GM06990 (cell line): ENCODE measurements at regions not wholly inside any gene's neighbourhood (a gene's known extent, or its start where the extent isn't known, plus 50 kb on each side); places are given as distances from the start of the nearest gene placed in this dataset.

Experiments
- DNase-seq: peaks from one replicate; pipeline ENCODE4 v3.0.0-alpha.2; 2011; ENCODE audit not compliant: insufficient read length; ENCODE audit errors: extremely low read depth
- H3K27me3 ChIP-seq: replicated peaks from 2 replicates; pipeline ENCODE4 v1.6.0; 2011; ENCODE audit warnings: low read length; ENCODE audit not compliant: control insufficient read depth, insufficient read depth
- H3K36me3 ChIP-seq: 2 replicates; pipeline ENCODE4 v1.5.1; 2011; ENCODE audit warnings: low read length; ENCODE audit not compliant: control insufficient read depth, insufficient read depth
- H3K4me3 ChIP-seq: replicated peaks from 2 replicates; pipeline ENCODE4 v1.5.1; 2011; ENCODE audit warnings: low read depth, mild to moderate bottlenecking, control low read depth, low read length
- TF ChIP-seq, protein P1 (sequence below): IDR thresholded peaks from 2 replicates; pipeline ENCODE4 v1.5.1; 2011; ENCODE audit warnings: low read length, control low read depth, mild to moderate bottlenecking, inconsistent platforms; ENCODE audit not compliant: insufficient read depth, poor library complexity, severe bottlenecking

DNA sequence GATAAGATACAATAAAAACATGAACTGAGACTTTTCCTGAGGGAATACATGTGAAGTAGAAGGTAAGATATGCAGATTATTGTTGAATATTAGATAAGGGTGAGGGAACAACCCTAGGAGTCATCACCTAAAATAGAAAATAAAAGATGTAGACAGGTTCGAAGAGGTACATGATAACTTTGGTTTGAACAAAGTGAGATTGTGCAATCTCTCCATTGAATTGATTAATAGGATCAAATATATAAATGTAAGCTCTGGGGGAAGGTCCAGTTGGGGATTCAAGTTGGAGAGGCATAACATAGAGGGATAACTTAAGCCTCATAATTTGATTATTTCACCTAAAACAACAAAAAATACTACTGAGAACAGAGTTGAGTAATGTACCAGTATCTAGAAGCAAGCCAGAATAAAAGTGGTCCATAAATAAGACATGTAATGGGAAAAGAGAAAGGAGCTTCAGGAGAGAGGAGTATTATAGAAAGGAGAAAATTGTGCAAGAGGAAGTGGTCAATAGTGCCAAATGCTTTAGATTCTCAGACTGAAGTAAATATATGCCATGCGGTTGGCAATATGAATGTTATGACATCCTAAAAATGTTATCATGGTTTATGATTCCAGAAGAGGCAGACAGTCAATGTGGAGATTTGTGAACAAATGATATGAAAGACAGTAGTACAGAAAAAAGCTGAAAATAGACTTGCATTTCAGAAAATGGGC, 282.3 kb upstream of the CHRM2 start:
- no peaks in the 10 kb centered on the region for H3K36me3 ChIP-seq
- DNase-seq: no peak

DNA sequence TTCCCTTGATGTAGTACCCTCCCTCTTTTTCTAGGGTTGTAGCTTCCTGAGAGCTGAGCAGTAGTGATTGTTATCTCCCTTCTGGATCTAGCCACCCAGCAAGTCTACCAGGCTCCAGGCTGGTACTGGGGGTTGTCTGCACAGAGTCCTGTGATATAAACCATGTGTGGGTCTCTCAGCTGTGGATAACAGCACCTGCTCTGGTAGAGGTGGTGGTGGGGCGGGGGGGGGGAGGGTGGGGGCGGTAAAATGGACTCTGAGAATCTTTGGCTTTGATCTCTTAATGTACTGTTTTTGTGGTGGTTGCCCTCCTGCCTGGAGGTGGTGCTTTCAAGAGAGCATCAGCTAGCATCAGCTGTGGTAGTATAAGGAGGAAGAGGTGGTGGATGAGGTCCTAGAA, 302.0 kb upstream of the CHRM2 start:
- TF ChIP-seq, protein P1, sequence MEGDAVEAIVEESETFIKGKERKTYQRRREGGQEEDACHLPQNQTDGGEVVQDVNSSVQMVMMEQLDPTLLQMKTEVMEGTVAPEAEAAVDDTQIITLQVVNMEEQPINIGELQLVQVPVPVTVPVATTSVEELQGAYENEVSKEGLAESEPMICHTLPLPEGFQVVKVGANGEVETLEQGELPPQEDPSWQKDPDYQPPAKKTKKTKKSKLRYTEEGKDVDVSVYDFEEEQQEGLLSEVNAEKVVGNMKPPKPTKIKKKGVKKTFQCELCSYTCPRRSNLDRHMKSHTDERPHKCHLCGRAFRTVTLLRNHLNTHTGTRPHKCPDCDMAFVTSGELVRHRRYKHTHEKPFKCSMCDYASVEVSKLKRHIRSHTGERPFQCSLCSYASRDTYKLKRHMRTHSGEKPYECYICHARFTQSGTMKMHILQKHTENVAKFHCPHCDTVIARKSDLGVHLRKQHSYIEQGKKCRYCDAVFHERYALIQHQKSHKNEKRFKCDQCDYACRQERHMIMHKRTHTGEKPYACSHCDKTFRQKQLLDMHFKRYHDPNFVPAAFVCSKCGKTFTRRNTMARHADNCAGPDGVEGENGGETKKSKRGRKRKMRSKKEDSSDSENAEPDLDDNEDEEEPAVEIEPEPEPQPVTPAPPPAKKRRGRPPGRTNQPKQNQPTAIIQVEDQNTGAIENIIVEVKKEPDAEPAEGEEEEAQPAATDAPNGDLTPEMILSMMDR: no peak
- H3K36me3 ChIP-seq: no peaks in the 10 kb centered on the region
- no peak overlapping the region for H3K4me3 ChIP-seq
- H3K27me3 ChIP-seq: no peaks in the 10 kb centered on the region
- no peak for DNase-seq

More for the DNA sequence above, 282.3 kb upstream of the CHRM2 start:
- no peak overlapping the region for H3K4me3 ChIP-seq
- TF ChIP-seq, protein P1: no peak
- no peaks in the 10 kb centered on the region for H3K27me3 ChIP-seq

DNA sequence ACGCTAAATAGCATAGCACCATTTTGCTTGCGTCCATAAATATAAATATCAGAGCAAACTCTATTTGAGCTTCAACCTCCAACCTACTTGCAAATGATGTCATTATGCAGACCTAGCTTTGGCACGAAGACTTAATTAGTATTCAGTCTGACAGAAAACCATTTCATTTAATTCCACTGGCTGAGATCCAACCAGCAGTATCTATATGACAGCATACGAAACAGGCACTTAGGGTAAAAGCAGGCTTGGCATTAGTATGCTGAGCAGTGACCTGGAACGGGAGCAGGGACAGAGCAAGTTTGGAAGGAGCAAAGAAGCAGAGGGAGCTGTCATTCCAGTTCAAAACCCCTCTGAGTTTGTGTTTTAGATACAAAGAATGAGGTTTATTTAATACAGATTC, 312.5 kb upstream of the CHRM2 start:
- Histone ChIP-seq H3K36me3 (no peaks in the 10 kb centered on the region), H3K4me3 (no peak overlapping the region), H3K27me3 (no peaks in the 10 kb centered on the region)
- no peak for DNase-seq
- TF ChIP-seq, protein P1: no peak

DNA sequence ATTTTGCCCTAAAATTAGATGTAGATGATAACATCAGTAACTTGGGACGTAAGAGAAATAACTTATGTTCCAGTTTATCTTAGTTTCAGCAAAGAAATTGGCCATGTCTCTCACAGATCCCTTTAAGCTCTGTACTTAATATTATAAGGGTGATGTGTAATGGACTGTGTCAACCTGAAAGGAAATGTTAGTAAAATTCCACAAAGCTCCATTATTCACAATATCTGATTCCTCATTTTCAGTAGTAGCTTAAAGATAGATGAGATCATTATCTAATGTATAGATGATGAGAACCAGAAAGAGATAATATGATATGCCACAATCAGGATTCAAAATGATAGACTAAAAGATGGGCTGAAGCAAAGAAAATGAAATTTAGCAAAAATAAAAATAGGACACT, 316.8 kb upstream of the CHRM2 start:
- no peak overlapping the region for H3K4me3 ChIP-seq
- no peaks in the 10 kb centered on the region for H3K27me3 ChIP-seq
- DNase-seq: no peak
- TF ChIP-seq, protein P1: no peak
- no peaks in the 10 kb centered on the region for H3K36me3 ChIP-seq

DNA sequence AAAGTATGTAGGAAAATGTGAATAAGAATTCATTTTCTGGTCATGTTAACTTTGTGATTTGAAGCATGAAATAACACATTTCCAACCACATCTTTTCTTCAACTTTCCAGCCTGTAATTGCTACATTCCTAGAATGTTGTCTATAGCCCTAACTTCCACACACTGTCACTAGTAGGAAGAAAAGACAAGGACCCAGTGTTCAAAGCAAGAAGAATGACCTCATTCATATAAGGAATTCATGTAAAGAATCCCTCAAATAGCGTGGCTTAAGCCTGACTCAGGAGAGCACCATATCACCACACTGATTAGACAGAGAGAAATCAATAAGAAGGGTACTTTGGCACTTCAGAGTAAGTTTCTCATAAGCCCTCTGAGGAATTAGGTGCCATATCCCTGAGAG, 318.7 kb upstream of the CHRM2 start:
- no peak for DNase-seq
- Histone ChIP-seq H3K4me3 (no peak overlapping the region), H3K27me3 (no peaks in the 10 kb centered on the region), H3K36me3 (no peaks in the 10 kb centered on the region)
- TF ChIP-seq, protein P1: no peak

DNA sequence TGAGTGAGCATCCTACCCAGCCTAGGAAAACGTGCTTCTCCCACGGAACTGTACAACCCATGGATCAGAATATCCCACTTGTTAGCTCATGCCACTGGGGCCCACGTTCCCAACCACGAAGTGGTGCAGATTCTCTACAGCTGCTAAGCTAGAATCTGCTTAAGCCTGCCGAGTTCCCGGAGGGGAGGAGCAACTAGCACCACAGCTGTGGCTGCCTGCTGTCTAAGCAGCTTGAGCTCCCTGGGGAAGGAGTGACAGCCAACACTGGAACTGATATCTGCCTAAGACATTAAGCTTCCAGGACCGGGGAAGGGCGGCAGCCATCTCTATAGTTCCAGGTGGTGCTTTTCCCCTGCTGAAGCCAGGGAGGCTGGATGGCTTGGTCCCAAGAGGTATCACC, 334.7 kb upstream of the CHRM2 start:
- DNase-seq: no peak
- H3K27me3 ChIP-seq: no peaks in the 10 kb centered on the region
- no peaks in the 10 kb centered on the region for H3K36me3 ChIP-seq
- H3K4me3 ChIP-seq: no peak overlapping the region
- TF ChIP-seq, protein P1: no peak
